ENCODE measurements at regions not wholly inside any gene's neighbourhood (a gene's known extent, or its start where the extent isn't known, plus 50 kb on each side); places are given as distances from the start of the nearest gene placed in this dataset.

DNA sequence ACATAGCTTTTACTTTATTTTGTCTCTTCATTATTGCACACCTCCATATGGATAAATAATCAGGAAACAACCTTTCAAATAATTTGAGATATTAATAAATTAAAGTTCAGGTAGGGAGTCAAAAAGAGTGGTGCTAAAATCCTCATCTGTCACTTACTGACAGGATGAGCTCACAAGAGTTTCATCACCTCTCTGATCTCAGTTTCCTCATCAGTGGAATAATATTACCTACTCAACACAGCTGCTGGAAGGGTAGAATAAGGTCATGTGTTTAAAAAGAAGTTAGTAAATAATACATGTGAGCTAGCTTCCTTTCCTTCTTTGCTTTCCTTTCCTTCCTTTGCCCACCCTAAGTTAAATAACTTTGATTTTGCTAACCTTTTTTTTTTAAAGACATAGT lies 61.9 kb downstream of the RDH14 start:
- H4K5ac ChIP-seq (ENCODE audit: low read depth, low read length) = no peak overlapping the region
- no peaks in the 10 kb centered on the region for H3K36me3 ChIP-seq (ENCODE audit: control insufficient read depth, insufficient read depth, low read length)
- no peak overlapping the region for H3K18ac ChIP-seq (ENCODE audit: low read depth, low read length)
- H3K4me1 ChIP-seq (ENCODE audit: control insufficient read depth, insufficient read depth, low read length) = no peaks in the 10 kb centered on the region
- H3K56ac ChIP-seq (ENCODE audit: extremely low read depth, insufficient read depth, low read length) = no peak overlapping the region
- no TSS peak for BruUV-seq (replicated peaks)
- H2BK5ac ChIP-seq (ENCODE audit: low read depth, low read length, poor library complexity, severe bottlenecking) = no peak overlapping the region
- H3K9me3 ChIP-seq (ENCODE audit: control insufficient read depth, insufficient read depth, low read length) = no peaks in the 10 kb centered on the region
- H2AFZ ChIP-seq (replicated peaks; ENCODE audit: low read length, poor library complexity) = no peak overlapping the region
- peaks cover 3% of the 10 kb centered on the region; the same call in 1 of the 2 replicates for H3K27me3 ChIP-seq (ENCODE audit: control insufficient read depth, insufficient read depth, low read length)
- no peak overlapping the region for H3K23ac ChIP-seq (ENCODE audit: low read depth, low read length)
- ChIA-PET POLR2A (ENCODE audit: unreplicated experiment) (no interaction called here), CTCF (interaction anchor here (0.6 to 1.1 kb wide), 2 partner anchors 43 to 424 kb away, joined by 3 read pairs; no protein-coding TSS in a partner anchor)
- no peaks in the 10 kb centered on the region for H3K9me1 ChIP-seq (ENCODE audit: insufficient read depth, low read length)
- no peak overlapping the region for H2BK20ac ChIP-seq (ENCODE audit: low read depth, low read length)
- in situ Hi-C loops (cut with MboI; ENCODE audit: low sequenced_read_pairs) = no loop called here
- no peak overlapping the region for H2AK9ac ChIP-seq (replicated peaks; ENCODE audit: low read depth, low read length, poor library complexity)
- H3K14ac ChIP-seq (replicated peaks; ENCODE audit: low read depth, low read length) = no peak overlapping the region
- H3K27ac ChIP-seq (ENCODE audit: insufficient read depth, low read length) = no peak overlapping the region
- H3K9ac ChIP-seq (ENCODE audit: low read depth, low read length) = no peak overlapping the region
- no peak overlapping the region for H3K4ac ChIP-seq (ENCODE audit: low read depth, low read length)
- H2BK15ac ChIP-seq (ENCODE audit: low read depth, low read length) = no peak overlapping the region
- no peak overlapping the region for H4K8ac ChIP-seq (ENCODE audit: low read depth in 2 of 2, low read length in 2 of 2)
- intact Hi-C loops (cut with micrococcal nuclease) = no loop called here
- no peak overlapping the region for H3K4me3 ChIP-seq (ENCODE audit: insufficient read depth, low read depth, low read length)
- dilution Hi-C loops (cut with HindIII; ENCODE audit: low sequenced_read_pairs, unreplicated experiment) = no loop called here
- H4K91ac ChIP-seq (ENCODE audit: insufficient read depth, low read depth, low read length) = no peak overlapping the region
- DNase-seq (no peak), ATAC-seq (ENCODE audit: low read depth) (no peak)
- no peaks in the 10 kb centered on the region for H4K20me1 ChIP-seq (ENCODE audit: insufficient read depth, low read length)
- TF ChIP-seq CHD1 (IDR thresholded peaks at IDR 0.05; ENCODE audit: low read depth, low read length) (no peak), RCOR1 (IDR thresholded peaks at IDR 0.05; ENCODE audit: insufficient replicate concordance, low read length) (no peak), RFX5 (IDR thresholded peaks at IDR 0.05; ENCODE audit: low read depth, low read length) (no peak), RAD21 (IDR thresholded peaks at IDR 0.05; ENCODE audit: low read length) (no peak), POLR2A (IDR thresholded peaks at IDR 0.05; ENCODE audit: low read depth, low read length) (no peak), CEBPB (IDR thresholded peaks at IDR 0.05; ENCODE audit: low read depth, low read length) (no peak), SMC3 (IDR thresholded peaks at IDR 0.05; ENCODE audit: low read depth, low read length) (no peak), MXI1 (IDR thresholded peaks at IDR 0.05; ENCODE audit: borderline replicate concordance, low read depth, low read length) (no peak), FOS (IDR thresholded peaks at IDR 0.05; ENCODE audit: low read depth, low read length) (no peak), NFE2L2 (IDR thresholded peaks at IDR 0.05; ENCODE audit: low read depth, low read length) (no peak), MAZ (IDR thresholded peaks at IDR 0.05; ENCODE audit: borderline replicate concordance, low read depth, low read length) (no peak), MAFK (IDR thresholded peaks at IDR 0.05; ENCODE audit: low read depth, low read length) (no peak)
- no peak overlapping the region for H2BK120ac ChIP-seq (ENCODE audit: low read depth, low read length)
- H2AK5ac ChIP-seq (ENCODE audit: low read depth, low read length) = no peak overlapping the region
- H3K79me1 ChIP-seq (ENCODE audit: low read depth in 1 of 2, low read length in 2 of 2) = no peaks in the 10 kb centered on the region
- H3K4me2 ChIP-seq (ENCODE audit: low read depth, low read length) = no peak overlapping the region

Data from IMR-90 (cell line).